PC-3 (cell line): ENCODE measurements at regions not wholly inside any gene's neighbourhood (a gene's known extent, or its start where the extent isn't known, plus 50 kb on each side); places are given as distances from the start of the nearest gene placed in this dataset.
"Not testable (repeated sequence)": the region's sequence is repeated elsewhere in the genome, so short reads cannot be mapped to it uniquely, and the experiment has no call there.

Source experiments
- CTCF ChIP-seq: fragments of 300-600 bp; sonication (generic); conservative IDR thresholded peaks from 2 replicates; pipeline ENCODE4 v1.5.1; 2017; ENCODE audit warnings: antibody characterized with exemption, low read depth, mild to moderate bottlenecking, low read length
- EZH2phosphoT487 ChIP-seq: fragments of 300-600 bp; sonication (generic); IDR thresholded peaks from 2 replicates; pipeline ENCODE4 v1.6.1; 2018; ENCODE audit warnings: mild to moderate bottlenecking, antibody characterized with exemption, low read length, borderline replicate concordance

- TF ChIP-seq EZH2phosphoT487, CTCF: not testable (repeated sequence)
Measured at GRCh38 chr19:14275823-14276222, 69.9 kb upstream of the ADGRL1 start.
